GM12801 (cell line): ENCODE measurements at regions not wholly inside any gene's neighbourhood (a gene's known extent, or its start where the extent isn't known, plus 50 kb on each side); places are given as distances from the start of the nearest gene placed in this dataset.

ENCODE experiments used
- CTCF ChIP-seq: IDR thresholded peaks from one replicate; pipeline ENCODE4 v1.5.1; 2011; ENCODE audit warnings: control low read depth; ENCODE audit not compliant: insufficient read length; ENCODE audit errors: extremely low read depth

GRCh38 chr16:52076801-52077201 is 470.1 kb downstream of the TOX3 start:
- TF ChIP-seq CTCF: no peak

GRCh38 chr16:52076332-52076731 is 470.6 kb downstream of the TOX3 start:
- TF ChIP-seq CTCF: no peak

GRCh38 chr16:52074133-52074532 is 472.8 kb downstream of the TOX3 start:
- no peak for TF ChIP-seq CTCF

- TF ChIP-seq CTCF: no peak
These were observed 473.9 kb downstream of the TOX3 start for GRCh38 chr16:52073024-52073423.

- TF ChIP-seq CTCF: no peak
These were observed 475.8 kb downstream of the TOX3 start for GRCh38 chr16:52071101-52071500.

- TF ChIP-seq CTCF: no peak
These were observed 476.4 kb downstream of the TOX3 start for GRCh38 chr16:52070341-52071057.

- TF ChIP-seq CTCF: no peak
These were observed 477.1 kb downstream of the TOX3 start for GRCh38 chr16:52069866-52070265.
